IPS DF 19.7 (cell line): ENCODE measurements at regions not wholly inside any gene's neighbourhood (a gene's known extent, or its start where the extent isn't known, plus 50 kb on each side); places are given as distances from the start of the nearest gene placed in this dataset.

Source experiments
- DNase-seq: peaks from one replicate; pipeline ENCODE4 v3.0.0-alpha.2; 2013; ENCODE audit warnings: low read depth, low spot score

DNA sequence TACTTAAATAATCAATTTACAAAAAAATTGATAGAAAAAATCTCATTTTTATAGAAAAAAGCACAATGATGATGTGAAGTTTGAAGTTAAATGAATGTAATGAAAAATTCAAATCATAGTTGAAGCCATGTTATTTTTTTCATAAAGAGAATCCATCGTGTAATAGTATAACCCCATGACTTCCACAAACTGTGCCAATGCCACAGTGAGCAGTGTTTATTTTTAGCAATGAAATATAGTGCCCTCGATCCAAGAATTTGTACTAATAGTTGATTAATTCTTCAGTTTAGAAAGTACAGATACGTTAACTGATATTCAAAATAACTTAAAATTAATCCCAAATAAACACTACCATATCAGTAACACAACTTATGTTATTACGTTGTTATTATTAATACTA, 225.9 kb downstream of the PTPRC start:
- no peak for DNase-seq

DNA sequence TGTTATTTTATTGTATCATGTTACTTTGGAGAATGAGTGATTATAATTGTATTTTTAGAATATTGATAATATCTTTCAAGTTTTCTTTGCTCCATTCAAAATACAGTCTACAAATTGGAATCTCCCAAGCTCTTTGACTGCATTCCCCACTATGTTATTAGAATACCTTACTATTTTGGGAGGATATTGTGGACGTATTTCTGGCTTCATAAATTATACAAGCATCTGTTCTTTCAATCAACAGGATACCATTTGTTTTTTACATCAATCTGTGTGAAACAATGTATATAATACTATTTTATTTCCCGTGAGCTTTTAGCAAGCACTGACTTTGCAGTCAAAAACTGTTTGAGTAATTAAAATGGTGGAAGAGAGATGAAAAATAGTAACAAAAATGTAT, 226.5 kb downstream of the PTPRC start:
- DNase-seq: no peak

DNA sequence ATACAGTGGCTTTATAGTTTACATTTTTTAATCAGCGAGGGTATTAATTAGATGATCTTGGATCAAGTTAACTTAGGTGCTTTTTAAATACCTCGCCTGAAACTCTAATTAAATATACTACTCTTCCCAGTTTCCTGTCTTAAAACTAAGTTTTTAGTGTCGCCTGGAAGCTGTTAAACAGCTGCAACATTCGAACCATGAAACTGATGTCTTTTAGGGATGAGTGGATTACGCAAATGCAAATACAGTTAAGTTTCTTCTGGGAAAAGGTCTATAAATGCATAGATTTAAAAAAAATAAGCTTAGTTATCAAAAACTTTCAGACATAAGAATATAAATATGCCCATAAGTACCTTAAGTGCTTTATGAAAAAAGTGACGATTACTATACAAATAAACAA, 228.3 kb downstream of the PTPRC start:
- DNase-seq: no peak

DNA sequence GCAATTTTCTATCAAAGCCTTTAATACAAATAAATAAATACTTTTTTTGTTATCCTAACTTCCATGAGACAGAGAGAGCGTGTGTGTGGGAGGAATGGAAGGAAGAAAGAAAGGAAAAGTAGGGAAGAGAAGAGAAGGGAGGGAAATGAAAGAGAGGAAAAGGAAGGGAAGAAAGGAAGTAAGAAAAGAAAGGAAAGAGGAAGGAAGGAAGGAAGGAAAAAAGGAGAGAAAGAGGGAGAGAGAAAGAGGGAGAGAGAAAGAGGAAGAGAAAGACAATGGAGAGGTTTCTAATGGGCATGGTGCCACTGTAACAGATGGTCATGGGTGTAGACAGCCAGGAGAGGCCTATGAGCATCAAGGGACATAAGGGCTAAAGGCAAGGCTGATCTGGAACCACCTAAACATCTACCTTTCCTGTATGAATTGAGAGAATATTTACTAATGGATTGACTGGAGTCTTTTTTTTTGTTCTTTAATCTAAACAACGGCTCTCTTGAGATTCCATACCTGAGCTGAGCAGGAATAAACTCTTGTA, 234.9 kb downstream of the PTPRC start:
- no peak for DNase-seq

DNA sequence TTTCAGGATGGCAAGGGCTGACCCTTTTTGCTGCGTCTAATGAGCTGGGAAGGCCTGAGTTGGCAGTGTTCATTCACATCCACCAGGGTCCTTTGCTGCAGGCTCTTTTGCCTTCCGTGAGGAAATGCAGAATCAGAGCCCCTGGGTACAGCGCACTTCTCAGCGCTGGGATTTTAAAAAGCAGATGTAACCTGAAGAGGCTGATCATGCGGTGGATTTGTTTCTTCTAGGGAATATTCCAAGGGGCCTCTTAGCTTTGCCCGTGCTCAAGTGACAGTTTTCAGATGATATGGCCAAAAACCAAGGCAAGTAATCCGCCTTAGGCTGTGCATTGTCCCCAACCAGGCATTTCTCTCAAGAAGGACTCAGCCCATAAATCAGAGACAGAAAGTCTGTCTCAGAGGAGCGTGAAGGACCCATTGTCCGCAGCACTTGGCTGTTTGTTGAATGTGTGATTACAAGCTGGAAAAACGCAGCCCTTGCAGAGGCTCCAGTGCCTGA, 237.6 kb downstream of the PTPRC start:
- DNase-seq: peak; percentile 12

DNA sequence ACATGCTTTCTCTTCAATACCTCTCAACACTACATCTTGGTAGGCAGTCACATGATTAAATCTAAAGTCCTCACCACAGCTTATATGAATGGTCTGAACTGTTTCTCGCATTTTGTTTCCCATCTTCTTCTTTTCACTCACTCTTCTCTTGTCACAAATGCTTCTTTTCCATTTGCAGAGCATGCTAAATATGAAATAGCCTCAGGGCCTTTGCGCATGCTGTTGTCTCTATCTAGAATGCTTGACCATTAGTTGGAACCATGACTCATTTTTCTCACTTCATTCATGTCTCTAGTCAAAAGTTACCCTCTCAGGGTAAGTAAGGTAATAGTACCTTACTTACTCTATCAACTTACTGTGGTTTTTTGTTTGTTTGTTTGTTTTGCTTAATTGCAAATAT, 239.7 kb downstream of the PTPRC start:
- no peak for DNase-seq

DNA sequence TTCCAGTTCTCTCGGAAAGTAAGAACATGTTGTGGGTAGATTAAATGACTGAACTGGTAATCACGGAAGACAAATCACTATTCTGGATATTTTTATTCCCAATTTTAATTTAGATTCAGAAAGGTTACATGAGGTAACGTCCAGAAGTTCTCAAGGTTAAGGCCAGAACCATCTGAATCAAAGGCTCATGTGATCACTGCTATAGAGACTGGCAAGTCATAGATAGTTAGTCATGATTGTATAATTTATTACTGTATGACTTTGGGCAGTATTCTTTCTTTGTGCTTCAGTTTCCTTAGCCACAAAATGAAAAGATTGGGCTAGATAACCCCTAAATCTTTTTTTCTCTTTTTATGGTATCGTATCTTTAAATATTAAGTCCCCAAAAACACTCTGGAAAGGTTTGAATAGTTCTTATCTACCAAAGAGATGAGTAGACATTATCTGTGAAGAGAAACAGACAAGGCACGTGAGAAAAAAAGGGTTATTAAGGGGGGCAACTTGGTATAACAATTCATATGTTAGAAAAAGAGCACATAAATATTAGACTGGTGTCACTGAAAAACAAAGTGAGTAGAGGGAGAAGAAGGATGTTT, 241.0 kb downstream of the PTPRC start:
- DNase-seq: no peak

DNA sequence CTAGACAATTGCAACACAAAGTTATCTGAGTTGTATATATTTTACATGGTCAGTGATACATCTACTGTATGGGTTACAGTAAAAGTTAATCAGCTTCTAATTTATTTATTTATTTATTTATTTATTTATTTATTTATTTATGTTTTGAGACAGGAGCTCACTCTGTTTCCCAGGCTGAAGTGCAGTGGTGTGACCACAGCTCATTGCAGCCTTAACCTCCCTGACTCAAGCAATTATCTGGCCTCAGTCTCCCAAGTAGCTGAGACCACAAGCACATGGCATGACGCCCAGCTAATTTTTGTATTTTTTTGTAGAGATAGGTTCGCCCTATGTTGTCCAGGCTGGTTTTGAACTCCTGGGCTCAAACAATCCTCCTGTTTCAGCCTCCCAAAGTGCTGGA, 241.6 kb downstream of the PTPRC start:
- no peak for DNase-seq

DNA sequence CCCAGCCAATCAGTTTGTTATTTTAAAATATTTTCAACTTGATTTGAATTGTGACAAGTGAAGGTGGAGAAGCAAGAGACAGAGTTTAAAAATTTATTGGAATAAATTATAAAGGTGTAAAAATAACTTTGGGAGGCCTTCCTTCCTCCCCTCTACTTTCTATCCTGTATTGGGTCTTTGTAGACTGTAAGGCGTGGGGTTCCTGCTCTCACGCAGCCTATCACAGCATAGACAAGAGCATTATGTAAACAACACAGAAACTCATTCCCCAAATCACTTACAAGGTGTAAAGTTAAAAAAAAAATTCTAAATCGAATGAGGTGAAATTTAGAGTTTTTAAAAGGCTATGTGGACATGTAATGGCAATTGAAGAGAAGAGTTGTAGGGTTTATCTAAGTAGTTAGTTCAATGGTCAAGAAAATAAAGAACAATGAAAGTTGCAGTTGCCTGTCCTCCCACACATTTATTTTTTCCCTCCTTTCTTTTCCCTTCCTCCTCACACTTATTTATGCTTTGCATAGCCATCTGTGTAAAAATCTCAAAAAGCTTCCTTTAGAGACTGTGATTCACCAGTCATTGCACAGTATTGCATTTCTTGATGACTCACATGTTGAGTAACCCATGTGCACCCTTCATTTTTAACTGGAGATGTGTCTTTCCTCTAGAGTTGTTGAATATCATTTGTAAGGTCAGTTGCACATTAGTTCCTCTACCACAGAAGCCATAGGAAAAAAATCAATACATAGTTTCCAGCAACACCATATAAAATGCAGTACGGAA, 242.2 kb downstream of the PTPRC start:
- no peak for DNase-seq

DNA sequence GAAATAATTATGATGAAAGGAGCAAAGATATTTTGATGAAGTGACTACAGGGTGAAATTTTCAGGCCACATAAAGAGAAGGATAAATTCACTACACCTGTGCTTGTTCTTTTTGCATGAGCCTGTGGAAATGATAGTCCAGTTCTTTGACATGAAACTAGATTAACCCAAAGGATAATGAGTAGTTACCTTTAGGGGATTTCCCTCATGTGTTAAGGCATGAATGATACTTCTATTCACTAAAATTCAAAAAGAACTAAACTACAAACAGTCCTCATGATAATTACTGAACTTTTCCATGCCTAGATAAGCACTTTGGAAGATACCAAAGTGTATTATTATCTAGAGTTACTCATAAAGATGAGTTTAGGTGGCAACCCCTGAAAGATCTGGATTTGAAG, 244.3 kb downstream of the PTPRC start:
- DNase-seq: no peak

DNA sequence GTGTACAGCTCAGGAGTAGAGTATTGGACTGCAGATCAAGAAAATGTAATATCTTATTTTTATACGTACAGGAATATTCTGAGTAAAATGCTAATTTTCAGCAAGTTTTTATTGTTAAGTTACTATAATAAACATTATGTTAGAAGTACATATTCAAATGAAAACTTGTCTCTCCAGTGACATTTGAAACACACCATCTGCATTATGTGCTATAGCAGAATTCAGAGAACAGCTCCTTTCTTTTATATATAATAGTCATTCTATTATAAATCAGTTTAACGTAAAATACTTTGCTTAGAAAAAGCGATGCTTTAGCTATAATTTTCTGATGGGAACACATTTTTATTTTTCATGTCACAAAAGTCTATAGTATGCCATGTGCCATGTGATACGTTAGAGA, 249.0 kb downstream of the PTPRC start:
- no peak for DNase-seq

DNA sequence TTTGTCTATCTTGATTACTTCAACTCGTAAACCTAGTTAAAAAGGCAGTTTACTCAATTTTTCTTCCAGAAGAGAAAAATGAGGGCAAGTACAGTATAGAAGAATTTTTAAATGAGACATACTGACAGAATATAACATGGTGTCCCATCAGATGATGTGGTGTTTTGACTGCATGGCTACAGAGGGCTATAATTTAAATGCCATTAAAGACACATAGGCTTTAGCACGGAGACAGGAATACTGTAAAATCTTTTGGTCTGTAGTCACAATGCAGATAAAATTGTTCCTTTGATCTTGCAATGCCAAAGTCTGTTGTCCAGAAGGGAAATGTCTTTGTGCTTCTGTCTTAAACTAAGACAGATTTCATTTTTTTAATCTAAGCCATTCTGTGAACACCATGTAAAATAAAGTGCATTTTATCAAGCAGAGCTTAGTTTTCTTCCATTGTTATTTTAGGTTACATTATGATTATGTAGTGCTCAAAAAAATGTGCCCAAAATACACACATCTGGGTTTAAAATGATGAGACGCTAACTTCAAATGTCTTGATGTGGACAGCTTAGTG, 249.6 kb downstream of the PTPRC start:
- no peak for DNase-seq

DNA sequence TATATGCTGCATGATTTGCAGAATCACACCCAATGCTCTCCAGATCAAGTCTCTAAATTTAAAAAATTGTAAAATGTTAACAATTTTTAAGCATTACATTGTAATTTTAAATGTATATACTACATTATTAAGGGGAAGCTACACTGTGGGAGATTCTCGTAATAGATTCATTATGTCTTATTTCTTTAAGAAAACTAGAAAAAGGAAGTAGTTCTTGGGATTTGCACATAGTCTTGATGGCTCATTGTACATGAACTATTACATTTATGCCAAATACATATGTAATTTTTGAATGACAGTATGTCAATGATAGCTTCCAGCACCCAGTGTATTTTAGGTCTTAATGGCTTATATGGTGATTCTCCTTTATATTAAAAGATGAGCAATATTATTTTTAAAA, 250.3 kb downstream of the PTPRC start:
- no peak for DNase-seq

DNA sequence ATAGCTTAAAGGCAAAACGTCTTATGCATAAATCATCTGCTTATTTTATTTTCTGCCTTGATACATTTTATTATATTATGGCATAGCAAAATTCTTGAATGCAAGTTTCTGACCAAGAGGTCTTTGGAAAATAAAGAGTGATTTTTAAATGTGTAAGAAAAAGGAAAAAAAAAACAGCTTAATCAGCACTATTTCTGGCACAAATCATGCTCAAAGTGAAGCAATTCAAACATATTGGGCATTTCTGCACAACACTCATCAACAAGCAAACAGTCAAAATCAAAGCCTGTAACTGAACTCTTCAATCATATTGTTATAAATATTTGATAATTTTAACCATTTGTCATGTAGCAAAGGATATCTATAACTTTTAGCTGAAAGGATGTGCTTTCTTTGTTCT, 250.9 kb downstream of the PTPRC start:
- DNase-seq: no peak

DNA sequence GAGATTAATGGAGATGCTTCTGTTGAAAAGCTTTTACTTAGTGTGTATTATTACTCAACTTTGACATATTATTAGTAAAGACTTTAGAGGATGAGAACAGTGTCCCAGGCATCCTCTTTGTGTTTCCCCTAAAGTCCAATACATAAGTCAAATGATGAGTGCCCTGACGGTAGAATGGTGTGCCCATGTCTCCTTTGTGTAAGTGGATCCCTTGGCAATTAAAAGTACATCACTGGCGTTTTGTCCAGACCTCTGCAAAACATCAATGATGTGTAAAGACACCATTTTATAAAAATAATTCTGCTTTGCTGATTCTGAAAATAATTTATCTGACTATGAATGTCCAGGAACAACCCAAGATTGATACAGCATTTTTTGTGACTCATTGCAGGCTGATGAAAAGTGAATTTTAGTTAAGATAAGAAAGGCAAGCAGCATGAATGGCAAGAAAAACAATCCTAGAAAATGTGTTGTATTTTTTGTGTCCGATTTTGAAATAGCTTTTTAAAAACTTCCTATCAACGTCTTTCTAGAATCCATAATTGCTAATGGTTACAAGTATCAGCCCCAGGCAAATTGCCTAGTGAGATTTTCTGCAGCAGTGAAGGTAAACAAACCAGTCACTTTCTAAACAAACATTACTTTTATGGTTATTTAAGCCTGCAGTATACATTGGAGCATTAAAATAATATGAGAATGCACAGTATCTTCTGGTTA, 251.5 kb downstream of the PTPRC start:
- DNase-seq: no peak

DNA sequence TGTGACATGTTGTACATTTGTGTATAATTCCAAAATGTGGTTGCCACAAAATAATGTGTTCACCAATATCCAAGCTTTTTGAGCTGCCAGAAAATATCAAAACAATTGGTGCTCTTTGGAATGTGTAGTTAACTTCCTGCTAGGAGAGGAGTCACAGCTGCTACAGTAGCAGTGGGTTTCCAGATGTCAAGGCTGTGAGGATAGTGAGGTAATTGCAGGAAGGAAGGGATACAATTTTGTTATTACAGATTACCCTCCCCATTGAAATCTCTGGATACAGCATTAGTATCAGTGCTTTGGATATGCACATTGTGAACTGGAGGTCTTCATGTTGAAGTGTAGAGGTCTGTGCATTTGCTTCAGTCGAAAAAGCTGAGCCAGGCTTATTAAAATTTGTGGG, 253.2 kb downstream of the PTPRC start:
- DNase-seq: no peak

DNA sequence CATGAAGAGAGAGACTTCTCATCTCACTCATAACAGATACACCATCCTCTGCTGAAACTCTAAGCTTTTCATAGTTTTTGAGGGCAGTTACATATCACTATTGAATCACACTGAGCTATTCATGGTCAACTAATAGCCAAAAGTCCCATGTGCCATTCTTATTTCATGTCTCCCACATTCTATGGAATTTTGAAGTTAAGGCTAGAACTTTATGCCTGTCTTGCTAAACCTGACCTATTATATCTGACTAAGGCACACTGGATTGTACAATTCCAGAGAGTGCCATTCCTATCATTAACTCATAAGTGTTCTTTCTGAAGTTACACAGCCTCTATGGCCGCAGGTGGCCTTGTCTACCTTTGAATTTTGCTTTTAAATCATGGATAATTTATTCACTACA, 254.3 kb downstream of the PTPRC start:
- DNase-seq: no peak

DNA sequence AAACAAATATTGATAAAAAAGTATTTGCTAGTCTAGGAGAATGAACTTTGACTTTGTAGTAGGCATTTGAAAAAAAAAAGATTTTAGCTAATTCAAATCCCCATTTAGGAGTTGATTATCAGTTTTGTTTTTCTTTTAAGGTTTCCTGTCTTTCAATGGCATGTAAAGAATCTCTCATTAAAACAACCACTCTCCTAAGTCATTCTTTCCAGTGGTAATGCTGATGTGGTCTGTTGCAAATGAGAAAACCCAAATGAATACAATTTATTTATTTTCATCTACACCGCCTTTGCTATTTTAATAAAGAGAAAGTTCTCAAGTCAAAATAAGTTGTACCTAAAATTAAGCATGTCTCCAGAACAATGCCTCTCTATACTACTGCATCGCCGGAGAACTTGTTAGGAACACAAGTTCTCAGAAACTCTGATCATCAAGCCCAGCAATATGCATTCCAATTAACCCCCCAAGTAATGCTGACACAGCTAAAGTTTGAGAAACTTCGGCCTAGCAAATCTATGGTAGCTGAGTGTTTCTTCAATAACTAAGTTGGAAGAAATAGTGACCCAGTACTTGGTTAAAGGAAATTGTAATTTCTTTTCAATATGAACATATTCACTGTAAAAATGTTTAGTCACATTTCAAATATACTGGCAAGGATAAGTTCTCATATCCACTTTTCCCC, 255.1 kb downstream of the PTPRC start:
- no peak for DNase-seq

DNA sequence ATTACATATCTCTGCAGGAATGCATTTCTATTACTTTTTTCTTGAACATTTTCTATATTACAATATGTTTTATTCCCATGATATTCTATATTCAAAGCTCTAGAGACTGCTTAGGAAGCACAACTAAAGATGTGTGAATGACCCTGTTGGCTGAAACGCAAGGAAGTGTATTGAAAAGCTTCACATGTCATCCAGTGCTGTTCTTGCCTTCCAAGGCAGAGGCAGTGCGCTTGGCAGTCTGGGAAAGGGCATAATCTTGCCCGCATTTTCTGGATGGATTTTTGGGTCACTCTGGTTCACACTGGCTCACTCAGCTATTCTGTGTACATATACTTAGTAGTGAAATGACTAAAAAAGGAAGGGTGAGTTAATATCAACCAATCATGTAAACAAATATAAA, 262.4 kb downstream of the PTPRC start:
- DNase-seq: no peak

DNA sequence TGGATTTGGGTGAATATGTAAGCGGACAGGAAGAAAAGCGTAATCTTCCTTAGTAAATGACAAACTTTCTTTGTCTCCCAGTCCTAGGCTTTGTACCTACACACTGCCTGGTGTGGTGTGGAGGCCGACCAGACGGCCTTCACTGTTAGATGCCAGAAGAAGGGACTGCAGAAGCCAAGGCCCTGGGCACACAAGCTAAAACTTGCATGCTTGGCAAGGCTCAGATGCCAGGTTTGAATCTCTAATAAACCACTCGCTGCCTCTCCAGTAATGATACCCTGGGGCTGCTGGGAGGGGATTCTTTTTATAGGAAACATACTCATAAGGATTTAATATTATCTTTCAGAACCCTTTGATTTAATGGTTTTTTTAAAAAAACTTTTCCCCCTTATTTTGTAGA, 263.8 kb downstream of the PTPRC start:
- DNase-seq: no peak

DNA sequence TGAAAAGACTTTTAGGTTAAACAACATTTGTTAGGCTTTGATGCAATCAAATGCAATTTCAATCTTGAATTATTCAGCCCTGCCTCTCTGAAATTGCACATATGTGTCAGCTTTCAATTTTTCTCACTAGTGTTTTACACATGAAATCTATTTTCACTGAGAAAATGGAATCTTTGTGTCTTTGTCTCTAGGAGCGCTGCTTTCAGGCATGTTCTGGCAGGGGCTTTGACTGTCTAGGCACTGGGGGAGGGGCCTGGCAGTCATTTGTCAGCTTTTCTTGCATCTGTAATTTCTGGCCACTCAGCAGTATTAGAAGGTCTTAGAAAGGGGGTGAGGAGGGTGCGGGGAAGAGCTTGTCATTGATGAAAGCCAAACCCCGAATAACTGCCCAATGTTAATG, 264.4 kb downstream of the PTPRC start:
- peak; percentile 5 for DNase-seq

DNA sequence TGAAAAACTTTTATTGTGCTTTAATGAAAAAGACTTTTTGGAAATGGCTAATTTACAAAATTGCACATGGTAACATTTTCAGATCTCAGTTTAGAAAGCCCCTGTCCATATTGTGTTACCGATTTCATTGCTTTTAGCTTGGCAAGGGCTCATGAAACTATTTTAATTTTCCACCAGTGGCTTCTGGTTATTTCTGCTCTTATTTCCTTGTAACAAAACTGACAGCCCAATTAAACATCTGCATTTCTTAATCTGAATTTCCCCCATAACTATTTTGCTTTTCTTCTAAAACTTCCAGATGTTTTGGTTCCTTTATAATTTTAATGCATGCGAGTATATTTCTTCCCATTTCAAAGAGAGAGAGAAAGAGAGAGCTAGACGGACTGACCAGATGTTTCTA, 264.8 kb downstream of the PTPRC start:
- DNase-seq: no peak
